Mucosa of rectum (tissue), 2 donors: ENCODE measurements at regions not wholly inside any gene's neighbourhood (a gene's known extent, or its start where the extent isn't known, plus 50 kb on each side); places are given as distances from the start of the nearest gene placed in this dataset.

Experiments
- H3K27ac ChIP-seq, 2 donors: one replicate each; pipeline ENCODE4 v1.7.0; 2013; ENCODE audit warnings: inconsistent platforms in 2 of 2, low read depth in 2 of 2, low read length in 2 of 2
- H3K27me3 ChIP-seq, 2 donors: one replicate each; pipeline ENCODE4 v1.7.0; 2013; ENCODE audit warnings: low read length in 2 of 2; ENCODE audit not compliant: control insufficient read depth in 2 of 2, insufficient read depth in 2 of 2
- H3K36me3 ChIP-seq, 2 donors: one replicate each; pipeline ENCODE4 v1.7.0; 2013; ENCODE audit warnings: low read length in 2 of 2; ENCODE audit not compliant: control insufficient read depth in 2 of 2, insufficient read depth in 2 of 2
- H3K4me1 ChIP-seq, 2 donors: one replicate each; pipeline ENCODE4 v1.7.0; 2013; ENCODE audit warnings: low read length in 2 of 2, mild to moderate bottlenecking in 1 of 2; ENCODE audit not compliant: control insufficient read depth in 2 of 2, insufficient read depth in 2 of 2
- H3K4me3 ChIP-seq, 2 donors: one replicate each; pipeline ENCODE4 v1.7.0; 2013; ENCODE audit warnings: low read length in 2 of 2
- H3K9ac ChIP-seq, 2 donors: one replicate each; pipeline ENCODE4 v1.7.0; 2013; ENCODE audit warnings: low read length in 2 of 2, low read depth in 1 of 2, mild to moderate bottlenecking in 1 of 2
- H3K9me3 ChIP-seq, 2 donors: one replicate each; pipeline ENCODE4 v1.7.0; 2013; ENCODE audit warnings: low read length in 2 of 2; ENCODE audit not compliant: control insufficient read depth in 2 of 2
- donor health status: healthy.
- donor health status: Normal muscosa, but diverticular disease.

DNA sequence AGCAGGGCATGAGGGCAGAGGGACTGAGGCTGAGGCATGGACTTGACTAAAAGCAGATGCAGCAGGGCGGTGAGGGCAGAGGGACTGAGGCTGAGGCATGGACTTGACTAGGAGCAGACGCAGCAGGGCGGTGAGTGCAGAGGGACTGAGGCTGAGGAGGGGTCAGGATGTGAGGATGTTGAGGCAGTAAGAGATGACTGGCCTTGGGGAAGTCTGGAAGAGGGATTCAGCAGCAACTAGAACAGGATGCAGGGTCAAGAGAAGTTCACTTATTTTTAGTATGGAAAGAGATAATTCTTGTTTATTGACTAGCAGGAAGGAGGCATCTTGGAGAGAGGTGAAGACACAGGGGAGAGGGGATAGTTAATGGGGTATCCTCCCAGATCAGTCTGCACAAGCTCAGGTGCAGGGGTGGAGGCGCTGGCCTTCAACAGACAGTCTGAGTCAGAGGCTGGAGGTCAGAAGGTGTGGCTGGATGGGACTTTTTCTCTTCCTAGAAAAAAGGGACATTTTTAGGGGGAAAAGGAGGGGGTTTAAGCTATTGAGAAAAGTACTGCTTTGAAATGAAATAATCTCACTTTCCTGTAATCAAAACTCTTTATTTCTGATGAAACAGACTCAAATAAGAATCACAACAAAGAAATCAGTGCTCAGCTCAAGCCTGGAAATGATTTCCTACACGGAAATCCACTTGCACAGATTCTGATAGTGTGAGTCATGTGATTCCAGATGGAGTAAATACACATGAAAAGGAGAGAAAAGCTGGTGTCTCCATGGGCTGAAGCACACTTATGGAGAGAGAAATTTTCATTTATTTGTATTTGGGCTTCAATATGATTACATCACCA is 130.9 kb downstream of the PALM2AKAP2 start:
- Histone ChIP-seq H3K27ac (peak overlapping the region; percentile 72 to 73), H3K27me3 (no peaks in the 10 kb centered on the region), H3K36me3 (no peaks in the 10 kb centered on the region), H3K4me3 (no peak overlapping the region), H3K4me1 (peaks cover 34 to 42% of the 10 kb centered on the region in 2 donors), H3K9me3 (no peaks in the 10 kb centered on the region), H3K9ac (no peak overlapping the region)

DNA sequence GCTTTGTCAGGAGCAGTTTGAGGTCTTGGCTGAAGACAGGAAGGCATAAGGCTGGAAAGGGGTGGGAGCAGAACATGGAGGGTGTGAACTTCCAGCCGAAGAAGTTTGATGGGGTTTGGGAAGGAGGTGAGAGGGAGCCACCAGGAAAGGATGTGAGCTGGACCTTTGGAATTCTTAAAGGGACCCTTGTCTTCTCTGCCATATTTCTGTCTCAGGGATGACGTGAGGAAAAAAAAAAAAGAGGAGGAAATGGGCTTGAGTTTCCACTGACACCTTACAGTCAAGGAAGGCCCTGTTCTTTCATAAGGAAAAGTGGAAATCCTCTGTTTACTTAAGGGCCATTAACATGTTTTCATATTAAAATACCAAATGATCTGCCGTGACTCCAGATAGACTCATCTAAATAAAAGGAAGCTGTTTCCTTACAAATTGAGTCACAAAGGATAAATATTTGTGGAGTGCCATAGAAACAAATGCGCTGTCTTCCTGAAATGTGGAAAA is 132.1 kb downstream of the PALM2AKAP2 start:
- H3K4me1 ChIP-seq: peaks cover 29 to 37% of the 10 kb centered on the region in 2 donors
- no peak overlapping the region for H3K9ac ChIP-seq
- no peaks in the 10 kb centered on the region for H3K9me3 ChIP-seq
- H3K27me3 ChIP-seq: no peaks in the 10 kb centered on the region
- H3K4me3 ChIP-seq: no peak overlapping the region
- no peaks in the 10 kb centered on the region for H3K36me3 ChIP-seq
- H3K27ac ChIP-seq: peak overlapping the region; percentile 72 to 73

DNA sequence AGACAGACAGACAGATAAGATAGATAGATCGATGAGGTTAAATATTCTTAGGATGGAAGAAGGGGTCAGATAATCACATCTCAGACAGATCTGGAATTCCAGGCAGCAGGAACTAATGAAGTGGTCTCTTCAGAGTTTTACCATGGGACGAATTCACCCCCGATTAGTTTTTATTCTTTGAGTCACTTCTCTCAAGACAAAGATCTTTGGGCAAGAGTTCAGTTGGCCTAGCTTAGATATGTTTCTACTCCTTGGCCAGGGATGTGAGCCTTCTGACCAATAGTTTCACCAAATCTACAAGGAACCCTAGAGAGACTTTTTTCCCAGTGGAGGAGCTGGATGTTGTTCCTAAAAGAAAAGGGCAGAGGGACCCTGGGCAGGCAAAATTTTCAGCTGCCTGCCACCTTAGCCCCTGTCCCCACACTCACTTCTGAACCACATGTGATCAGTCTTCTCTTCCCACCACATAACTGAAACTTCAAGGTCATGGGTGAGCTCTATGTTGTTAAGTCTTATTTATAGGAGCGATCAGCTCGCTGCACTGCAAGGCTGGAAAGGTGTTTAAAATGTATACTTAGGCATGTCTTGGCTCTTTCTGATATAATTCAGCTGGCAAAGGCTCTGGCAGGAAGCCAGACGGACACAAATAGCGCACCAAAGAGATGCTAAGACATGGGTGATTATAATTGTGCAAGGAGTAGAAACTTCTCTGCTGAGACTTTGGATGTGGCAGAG is 132.9 kb downstream of the PALM2AKAP2 start:
- H3K4me3 ChIP-seq: no peak overlapping the region
- H3K4me1 ChIP-seq: peaks cover 22 to 35% of the 10 kb centered on the region in 2 donors
- peak overlapping the region; percentile 69 to 72 for H3K27ac ChIP-seq
- H3K36me3 ChIP-seq: no peaks in the 10 kb centered on the region
- H3K9me3 ChIP-seq: no peaks in the 10 kb centered on the region
- H3K9ac ChIP-seq: no peak overlapping the region
- no peaks in the 10 kb centered on the region for H3K27me3 ChIP-seq

GRCh38 chr9:109913461-109913810 is 133.4 kb downstream of the PALM2AKAP2 start:
- Histone ChIP-seq H3K27ac (peak overlapping the region; percentile 69 to 72), H3K9ac (no peak overlapping the region), H3K4me1 (peaks cover 20 to 34% of the 10 kb centered on the region in 2 donors)

GRCh38 chr9:109914280-109915027 is 134.5 kb downstream of the PALM2AKAP2 start:
- Histone ChIP-seq H3K4me3 (no peak overlapping the region), H3K9ac (no peak overlapping the region), H3K27ac (peak overlapping the region in 1 of 2 donors; percentile 38), H3K9me3 (no peaks in the 10 kb centered on the region), H3K4me1 (peaks cover 25 to 40% of the 10 kb centered on the region in 2 donors), H3K36me3 (no peaks in the 10 kb centered on the region), H3K27me3 (no peaks in the 10 kb centered on the region)

More at GRCh38 chr9:109913461-109913810, 133.4 kb downstream of the PALM2AKAP2 start:
- no peaks in the 10 kb centered on the region for H3K27me3 ChIP-seq
- H3K9me3 ChIP-seq: no peaks in the 10 kb centered on the region
- H3K4me3 ChIP-seq: no peak overlapping the region
- H3K36me3 ChIP-seq: no peaks in the 10 kb centered on the region

- no peak overlapping the region for H3K4me3 ChIP-seq
- H3K9ac ChIP-seq: no peak overlapping the region
- H3K4me1 ChIP-seq: peaks cover 16 to 38% of the 10 kb centered on the region in 2 donors
- no peaks in the 10 kb centered on the region for H3K9me3 ChIP-seq
- H3K36me3 ChIP-seq: no peaks in the 10 kb centered on the region
- no peaks in the 10 kb centered on the region for H3K27me3 ChIP-seq
- no peak overlapping the region for H3K27ac ChIP-seq
Measured at GRCh38 chr9:109916316-109916715, 136.3 kb downstream of the PALM2AKAP2 start.

DNA sequence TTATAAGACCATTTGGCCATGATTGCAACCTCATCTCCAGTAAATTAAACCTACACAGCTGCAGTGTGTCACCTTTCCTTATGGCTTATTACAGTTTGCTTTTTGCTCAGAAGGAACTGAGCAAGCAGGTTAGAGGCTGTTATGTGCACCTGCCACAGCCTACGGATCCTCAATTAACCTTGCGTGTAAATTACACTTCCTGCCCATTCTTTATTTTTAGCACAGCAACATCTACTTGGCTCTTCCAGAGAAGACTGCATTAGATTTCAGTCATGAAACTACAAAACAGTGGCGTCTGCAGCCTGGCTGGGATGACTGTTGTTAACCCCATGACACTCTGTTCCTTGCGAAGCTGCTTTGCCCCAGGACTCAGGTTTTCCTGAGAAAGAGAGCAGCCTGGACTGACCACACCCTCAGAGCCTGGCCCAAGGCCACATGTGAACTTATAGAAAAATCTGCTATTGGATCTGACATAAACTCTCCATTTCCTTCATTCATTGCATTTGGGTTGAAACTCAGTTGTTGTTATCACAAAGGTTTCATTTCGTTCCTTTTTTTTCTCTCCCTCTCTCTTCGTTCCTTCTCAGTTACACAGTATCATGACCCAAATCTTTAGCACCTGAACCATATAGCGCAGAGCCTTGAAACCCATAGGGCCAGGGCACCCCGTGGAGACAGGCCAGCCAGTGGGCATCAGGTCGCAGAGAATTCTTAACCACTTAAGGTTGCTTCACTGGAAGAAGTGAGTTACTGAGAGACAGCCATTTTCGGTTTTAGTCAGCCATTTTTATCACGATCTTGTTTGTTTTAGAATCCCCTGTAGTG is 138.6 kb downstream of the PALM2AKAP2 start:
- no peaks in the 10 kb centered on the region for H3K9me3 ChIP-seq
- peaks cover 8 to 22% of the 10 kb centered on the region in 2 donors for H3K4me1 ChIP-seq
- H3K27me3 ChIP-seq: no peaks in the 10 kb centered on the region
- H3K27ac ChIP-seq: peak overlapping the region; percentile 73 to 76
- H3K9ac ChIP-seq: peak overlapping the region in 1 of 2 donors; percentile 36
- peak overlapping the region; percentile 9 to 37 for H3K4me3 ChIP-seq
- H3K36me3 ChIP-seq: no peaks in the 10 kb centered on the region

GRCh38 chr9:109919736-109920408 is 139.9 kb downstream of the PALM2AKAP2 start:
- peaks cover 8 to 22% of the 10 kb centered on the region in 2 donors for H3K4me1 ChIP-seq
- no peak overlapping the region for H3K27ac ChIP-seq
- no peaks in the 10 kb centered on the region for H3K36me3 ChIP-seq
- H3K4me3 ChIP-seq: no peak overlapping the region
- H3K9ac ChIP-seq: no peak overlapping the region
- no peaks in the 10 kb centered on the region for H3K27me3 ChIP-seq
- H3K9me3 ChIP-seq: no peaks in the 10 kb centered on the region
